DOHH2 (cell line): ENCODE measurements at regions not wholly inside any gene's neighbourhood (a gene's known extent, or its start where the extent isn't known, plus 50 kb on each side); places are given as distances from the start of the nearest gene placed in this dataset.

Experiments
- H3F3A ChIP-seq: fragments of 200-600 bp; sonication (generic), shearing (Covaris generic); 2 replicates; pipeline ENCODE4 v1.6.0; 2016; ENCODE audit warnings: antibody characterized with exemption, mild to moderate bottlenecking; ENCODE audit not compliant: control insufficient read depth, insufficient read depth
- H3K27ac ChIP-seq: fragments of 200-600 bp; sonication (generic); 2 replicates; pipeline ENCODE4 v1.5.1; 2014; ENCODE audit warnings: low read depth, mild to moderate bottlenecking, low read length, moderate library complexity
- H3K27me3 ChIP-seq: fragments of 200-600 bp; sonication (generic); 2 replicates; pipeline ENCODE4 v1.6.1; 2014; ENCODE audit warnings: mild to moderate bottlenecking, low read length, mixed read lengths; ENCODE audit not compliant: control insufficient read depth
- H3K36me3 ChIP-seq: fragments of 200-600 bp; sonication (generic); 2 replicates; pipeline ENCODE4 v1.6.1; 2014; ENCODE audit warnings: mild to moderate bottlenecking, low read length, moderate library complexity, mixed read lengths; ENCODE audit not compliant: control insufficient read depth
- H3K4me1 ChIP-seq: fragments of 200-600 bp; sonication (generic); 2 replicates; pipeline ENCODE4 v1.6.1; 2014; ENCODE audit warnings: mild to moderate bottlenecking, low read length, mixed read lengths; ENCODE audit not compliant: control insufficient read depth
- H3K4me2 ChIP-seq: fragments of 200-600 bp; sonication (generic); 2 replicates; pipeline ENCODE4 v1.6.0; 2014; ENCODE audit warnings: mild to moderate bottlenecking, low read length, moderate library complexity
- H3K4me3 ChIP-seq: fragments of 200-600 bp; sonication (generic); 2 replicates; pipeline ENCODE4 v1.5.1; 2014; ENCODE audit warnings: mild to moderate bottlenecking, low read length, mixed read lengths
- H3K79me2 ChIP-seq: fragments of 200-600 bp; sonication (generic); 2 replicates; pipeline ENCODE4 v1.6.1; 2014; ENCODE audit warnings: mild to moderate bottlenecking, low read length, mixed read lengths; ENCODE audit not compliant: control insufficient read depth
- H3K9me2 ChIP-seq: fragments of 200-600 bp; sonication (generic); replicated peaks from 2 replicates; pipeline ENCODE4 v1.6.1; 2014; ENCODE audit warnings: mild to moderate bottlenecking, low read length, mixed read lengths; ENCODE audit not compliant: control insufficient read depth
- H3K9me3 ChIP-seq: fragments of 200-600 bp; sonication (generic); 2 replicates; pipeline ENCODE4 v1.6.1; 2014; ENCODE audit warnings: antibody characterized with exemption, low read length, mixed read lengths; ENCODE audit not compliant: control insufficient read depth, insufficient read depth
- H4K20me1 ChIP-seq: fragments of 200-600 bp; sonication (generic); 2 replicates; pipeline ENCODE4 v1.6.0; 2014; ENCODE audit warnings: low read depth, mild to moderate bottlenecking, antibody characterized with exemption, low read length, moderate library complexity; ENCODE audit not compliant: control insufficient read depth, insufficient read depth
- EZH2phosphoT487 ChIP-seq: fragments of 200-600 bp; sonication (generic); IDR thresholded peaks from 2 replicates; pipeline ENCODE4 v1.6.1; 2017; ENCODE audit warnings: borderline replicate concordance, mild to moderate bottlenecking, antibody characterized with exemption, low read length, moderate library complexity, mixed read lengths
- TF ChIP-seq, protein P1 (sequence below): fragments of 200-600 bp; sonication (generic); IDR thresholded peaks from one replicate; pipeline ENCODE4 v1.5.1; 2014; ENCODE audit warnings: antibody characterized with exemption, mild to moderate bottlenecking, low read depth, low read length; ENCODE audit not compliant: poor library complexity, severe bottlenecking

DNA sequence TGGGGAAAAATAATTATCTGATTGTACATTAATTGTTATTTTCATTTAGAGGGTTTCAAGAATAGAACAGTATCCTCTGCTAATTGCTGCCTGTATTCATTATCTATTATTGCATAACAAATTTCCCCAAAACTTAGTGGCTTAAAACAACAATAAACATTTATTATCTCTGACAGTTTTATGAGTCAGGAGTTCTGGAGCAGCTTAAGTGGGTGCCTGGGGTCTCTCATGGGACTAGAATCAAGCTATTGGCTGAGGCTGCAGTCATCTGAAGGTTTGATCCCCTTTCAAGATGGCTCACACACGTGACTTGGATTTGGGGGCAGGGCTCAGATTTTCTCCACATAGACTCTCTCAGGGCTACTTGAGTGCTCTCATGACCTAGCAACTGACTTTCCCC, 98.1 kb upstream of the JADE1 start:
- H3K4me1 ChIP-seq, result peaks cover 5% of the 10 kb centered on the region
- no peaks in the 10 kb centered on the region for H4K20me1 ChIP-seq
- no peak overlapping the region for H3K27ac ChIP-seq
- H3K9me2 ChIP-seq, result no peaks in the 10 kb centered on the region
- H3K36me3 ChIP-seq, result no peaks in the 10 kb centered on the region
- H3K79me2 ChIP-seq, result no peaks in the 10 kb centered on the region
- H3F3A ChIP-seq, result no peaks in the 10 kb centered on the region
- H3K27me3 ChIP-seq, result no peaks in the 10 kb centered on the region
- H3K4me2 ChIP-seq, result no peak overlapping the region
- TF ChIP-seq EZH2phosphoT487, result no peak
- TF ChIP-seq, protein P1, sequence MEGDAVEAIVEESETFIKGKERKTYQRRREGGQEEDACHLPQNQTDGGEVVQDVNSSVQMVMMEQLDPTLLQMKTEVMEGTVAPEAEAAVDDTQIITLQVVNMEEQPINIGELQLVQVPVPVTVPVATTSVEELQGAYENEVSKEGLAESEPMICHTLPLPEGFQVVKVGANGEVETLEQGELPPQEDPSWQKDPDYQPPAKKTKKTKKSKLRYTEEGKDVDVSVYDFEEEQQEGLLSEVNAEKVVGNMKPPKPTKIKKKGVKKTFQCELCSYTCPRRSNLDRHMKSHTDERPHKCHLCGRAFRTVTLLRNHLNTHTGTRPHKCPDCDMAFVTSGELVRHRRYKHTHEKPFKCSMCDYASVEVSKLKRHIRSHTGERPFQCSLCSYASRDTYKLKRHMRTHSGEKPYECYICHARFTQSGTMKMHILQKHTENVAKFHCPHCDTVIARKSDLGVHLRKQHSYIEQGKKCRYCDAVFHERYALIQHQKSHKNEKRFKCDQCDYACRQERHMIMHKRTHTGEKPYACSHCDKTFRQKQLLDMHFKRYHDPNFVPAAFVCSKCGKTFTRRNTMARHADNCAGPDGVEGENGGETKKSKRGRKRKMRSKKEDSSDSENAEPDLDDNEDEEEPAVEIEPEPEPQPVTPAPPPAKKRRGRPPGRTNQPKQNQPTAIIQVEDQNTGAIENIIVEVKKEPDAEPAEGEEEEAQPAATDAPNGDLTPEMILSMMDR, result no peak
- no peaks in the 10 kb centered on the region for H3K9me3 ChIP-seq
- no peak overlapping the region for H3K4me3 ChIP-seq

DNA sequence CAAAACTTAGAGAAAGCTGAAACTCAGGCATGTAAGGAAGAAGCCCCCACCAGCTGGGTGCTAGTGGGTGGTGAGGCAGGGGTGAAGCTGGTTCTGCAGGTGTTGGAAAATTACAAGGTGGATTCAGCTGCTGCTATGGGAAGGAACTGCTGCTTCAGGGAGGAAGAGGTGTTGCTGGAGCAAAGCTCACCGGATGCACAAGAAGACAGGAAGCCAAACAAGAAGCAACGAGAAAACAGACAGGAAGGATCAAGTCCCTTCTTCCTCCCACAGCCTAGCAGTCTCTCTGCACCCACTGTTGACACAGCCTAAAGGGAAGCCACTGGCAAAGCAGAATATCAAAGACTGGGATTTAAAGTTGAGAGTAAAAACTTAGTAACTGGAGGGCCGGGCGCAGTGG, 100.2 kb upstream of the JADE1 start:
- H3K9me3 ChIP-seq, result no peaks in the 10 kb centered on the region
- H3K4me2 ChIP-seq, result peak overlapping the region; percentile 30; the same call in 1 of the 2 replicates
- no peaks in the 10 kb centered on the region for H3K36me3 ChIP-seq
- TF ChIP-seq, protein P1, result no peak
- no peak for TF ChIP-seq EZH2phosphoT487
- H3K27ac ChIP-seq, result no peak overlapping the region
- no peaks in the 10 kb centered on the region for H3F3A ChIP-seq
- H3K4me3 ChIP-seq, result no peak overlapping the region
- H3K9me2 ChIP-seq, result no peaks in the 10 kb centered on the region
- no peaks in the 10 kb centered on the region for H3K79me2 ChIP-seq
- H3K27me3 ChIP-seq, result no peaks in the 10 kb centered on the region
- H3K4me1 ChIP-seq, result peaks cover 5% of the 10 kb centered on the region
- no peaks in the 10 kb centered on the region for H4K20me1 ChIP-seq

DNA sequence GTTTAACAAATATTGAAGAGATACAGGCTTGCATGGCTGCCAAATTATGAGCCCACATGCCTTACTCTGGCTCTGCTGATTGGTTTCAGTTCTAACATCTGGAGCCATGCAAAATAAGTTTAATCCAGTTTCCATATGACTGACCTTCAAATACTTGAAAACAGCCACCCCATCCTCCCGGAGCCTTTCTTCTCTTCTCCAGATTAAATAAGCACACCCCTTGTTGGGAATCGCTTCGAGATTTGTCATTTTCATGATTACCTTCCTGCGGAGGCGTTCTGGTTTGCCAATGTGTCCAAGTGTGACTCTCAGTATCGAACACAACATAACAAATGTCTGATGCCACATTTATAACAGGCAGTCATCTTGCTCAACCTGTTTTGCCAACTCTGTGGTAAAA, 101.6 kb upstream of the JADE1 start:
- Histone ChIP-seq H3K4me1 (peaks cover 5% of the 10 kb centered on the region), H3K9me3 (no peaks in the 10 kb centered on the region), H4K20me1 (no peaks in the 10 kb centered on the region), H3K36me3 (no peaks in the 10 kb centered on the region), H3K27me3 (no peaks in the 10 kb centered on the region), H3K79me2 (no peaks in the 10 kb centered on the region), H3K4me2 (no peak overlapping the region), H3K27ac (no peak overlapping the region), H3F3A (no peaks in the 10 kb centered on the region), H3K4me3 (no peak overlapping the region), H3K9me2 (no peaks in the 10 kb centered on the region)
- TF ChIP-seq, protein P1, result no peak
- no peak for TF ChIP-seq EZH2phosphoT487

DNA sequence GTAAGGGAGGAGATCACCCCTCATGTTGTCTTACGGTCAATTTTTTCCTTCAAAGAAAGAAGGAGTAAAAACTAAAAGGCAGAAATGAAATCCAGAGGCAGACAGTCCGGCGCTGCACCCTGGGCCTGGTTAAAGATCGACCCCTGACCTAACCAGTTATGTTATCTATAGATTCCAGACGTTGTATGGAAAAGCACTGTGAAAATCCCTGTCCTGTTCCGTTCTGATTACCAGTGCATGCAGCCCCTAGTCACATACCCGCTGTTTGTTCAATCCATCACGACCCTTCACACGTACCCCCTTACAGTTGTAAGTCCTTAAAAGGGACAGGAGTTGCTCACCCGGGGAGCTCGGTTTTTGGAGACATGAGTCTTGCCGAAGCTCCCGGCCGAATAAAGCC, 105.6 kb upstream of the JADE1 start:
- H3K4me3 ChIP-seq, result no peak overlapping the region
- H3K79me2 ChIP-seq, result no peaks in the 10 kb centered on the region
- no peaks in the 10 kb centered on the region for H3K9me3 ChIP-seq
- no peaks in the 10 kb centered on the region for H3F3A ChIP-seq
- H3K4me2 ChIP-seq, result no peak overlapping the region
- no peaks in the 10 kb centered on the region for H3K27me3 ChIP-seq
- no peaks in the 10 kb centered on the region for H4K20me1 ChIP-seq
- H3K27ac ChIP-seq, result no peak overlapping the region
- no peaks in the 10 kb centered on the region; the same call in 1 of the 2 replicates for H3K4me1 ChIP-seq
- H3K9me2 ChIP-seq, result no peaks in the 10 kb centered on the region
- TF ChIP-seq EZH2phosphoT487, result no peak
- H3K36me3 ChIP-seq, result no peaks in the 10 kb centered on the region
